ENCODE measurements at regions not wholly inside any gene's neighbourhood (a gene's known extent, or its start where the extent isn't known, plus 50 kb on each side); places are given as distances from the start of the nearest gene placed in this dataset.

- no peak for ATAC-seq
Measured at GRCh38 chrX:10288373-10288975, 131.7 kb downstream of the CLCN4 start.

DNA sequence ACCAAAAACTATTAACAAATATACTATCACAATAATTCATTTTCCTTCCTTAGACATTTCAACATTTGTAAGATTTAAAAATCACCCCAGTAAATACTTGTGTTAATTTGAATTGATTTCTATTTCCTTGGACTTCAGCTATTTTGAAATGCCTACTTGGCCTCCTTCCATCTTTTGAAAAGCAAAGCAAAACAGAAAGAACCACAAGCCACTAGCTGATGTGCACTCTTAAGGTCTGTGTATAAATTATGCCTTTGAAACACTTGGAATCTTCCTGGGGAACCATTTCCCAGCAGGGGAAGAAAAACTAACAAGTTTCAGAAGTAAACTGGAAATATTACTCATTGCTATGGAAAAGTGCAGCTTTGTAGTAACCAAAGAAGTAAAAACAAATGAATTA, 139.8 kb downstream of the CLCN4 start:
- ATAC-seq = no peak

GRCh38 chrX:10310511-10310910, 153.7 kb downstream of the CLCN4 start:
- ATAC-seq = no peak

GRCh38 chrX:10314530-10315104, 157.8 kb downstream of the CLCN4 start:
- no peak for ATAC-seq

GRCh38 chrX:10325611-10326010, 168.8 kb downstream of the CLCN4 start:
- ATAC-seq = no peak

DNA sequence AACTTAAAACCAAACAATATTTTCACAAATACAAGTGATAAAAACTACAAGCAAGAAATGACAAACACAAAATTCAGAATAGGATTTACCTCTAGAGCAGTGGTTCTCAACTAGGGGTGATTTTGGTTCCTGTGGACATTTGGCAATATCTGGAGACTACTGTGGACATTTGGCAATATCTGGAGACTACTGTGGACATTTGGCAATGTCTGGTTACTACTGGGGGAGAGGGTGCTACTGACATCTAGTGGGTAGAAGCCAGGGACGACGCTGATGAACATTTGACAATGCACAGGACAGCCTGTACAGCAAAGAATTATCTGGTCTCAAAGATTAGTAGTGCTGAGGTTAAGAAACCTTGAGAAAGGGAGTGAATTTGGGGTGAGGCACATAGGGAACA, 169.8 kb downstream of the CLCN4 start:
- ATAC-seq = no peak

- no peak for ATAC-seq
Measured at GRCh38 chrX:10327651-10328050, 170.9 kb downstream of the CLCN4 start.

- ATAC-seq = no peak
Measured at GRCh38 chrX:10329984-10330383, 173.2 kb downstream of the CLCN4 start.

GRCh38 chrX:10341309-10341708, 184.5 kb downstream of the CLCN4 start:
- no peak for ATAC-seq

DNA sequence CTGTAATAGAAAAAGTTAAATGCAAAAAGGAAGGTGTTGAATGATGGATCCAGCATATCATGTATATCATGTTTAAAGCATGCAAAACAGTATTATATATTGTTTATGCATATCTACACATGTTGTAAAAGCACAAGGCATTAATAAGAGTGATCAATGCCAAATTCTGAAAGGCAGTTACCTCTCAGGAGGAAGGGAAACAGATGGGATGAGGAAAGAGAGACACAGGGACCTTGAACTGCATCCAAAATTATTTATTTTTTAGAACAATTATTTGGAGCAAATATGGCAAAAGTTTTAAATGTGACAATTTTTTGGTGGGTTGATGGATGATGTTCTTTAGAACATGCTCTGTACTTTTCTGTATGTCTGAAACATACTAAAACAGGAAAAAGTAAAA, 193.4 kb downstream of the CLCN4 start:
- no peak for ATAC-seq

GRCh38 chrX:10350981-10351380, 194.2 kb downstream of the CLCN4 start:
- ATAC-seq = no peak

DNA sequence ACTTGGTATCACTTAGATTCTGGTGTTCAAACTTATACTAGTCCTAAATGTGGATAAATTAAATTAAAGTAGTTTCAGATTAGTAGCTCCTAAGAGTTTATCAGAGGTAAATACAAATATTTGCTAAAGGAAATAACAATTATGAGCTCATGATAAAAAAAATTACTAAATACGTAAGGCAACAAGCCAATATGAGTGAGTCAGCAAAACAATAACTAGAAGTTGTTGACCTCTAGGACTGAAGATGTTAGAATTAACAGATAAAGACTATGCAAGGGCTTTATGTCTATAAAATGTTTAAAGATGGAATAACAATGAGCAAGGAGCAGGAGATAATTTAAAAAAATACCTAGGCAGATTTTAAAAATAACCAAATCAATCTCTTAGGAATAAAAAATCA, 195.8 kb downstream of the CLCN4 start:
- ATAC-seq = no peak

DNA sequence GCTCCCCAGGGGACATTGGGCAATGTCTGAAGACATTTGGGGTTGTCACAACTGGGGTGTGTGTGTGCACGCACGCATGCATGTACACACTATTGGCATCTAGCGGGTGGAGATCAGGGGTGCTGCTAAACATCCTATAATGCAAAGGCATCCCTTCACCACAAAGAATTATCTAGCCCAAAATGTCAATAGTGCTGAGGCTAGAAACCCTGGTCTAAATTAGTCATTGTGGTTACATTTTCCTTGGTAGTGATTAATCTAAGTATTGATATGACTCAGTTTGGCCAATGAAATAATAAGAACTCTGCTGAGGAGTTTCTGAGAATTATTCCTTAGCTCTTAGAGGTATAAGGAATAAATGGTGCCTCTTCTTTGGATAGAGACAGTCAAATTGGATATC, 200.2 kb downstream of the CLCN4 start:
- ATAC-seq = peak in 1 of 2 donors; percentile 20

GRCh38 chrX:10358958-10359357, 202.2 kb downstream of the CLCN4 start:
- no peak for ATAC-seq

DNA sequence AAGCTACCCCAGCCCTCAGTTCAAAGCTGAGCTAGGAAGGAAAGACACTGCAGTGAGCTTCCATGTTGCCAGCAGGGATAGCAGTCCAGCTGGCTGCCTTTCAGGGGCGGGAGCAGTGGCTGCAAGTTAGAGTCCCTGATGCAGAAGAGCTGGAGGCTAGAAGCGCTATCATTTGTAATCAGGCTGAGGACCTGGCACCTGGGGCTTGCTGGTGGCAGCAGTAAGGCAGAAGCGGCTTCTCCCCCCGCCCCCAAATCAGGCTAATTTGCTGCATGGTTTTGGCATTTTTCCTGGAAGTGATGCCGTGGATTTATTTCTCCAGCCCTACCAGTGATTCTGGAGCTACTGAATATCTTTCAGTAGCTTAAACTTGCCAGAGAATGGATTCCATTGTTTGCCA, 203.3 kb downstream of the CLCN4 start:
- ATAC-seq = no peak

DNA sequence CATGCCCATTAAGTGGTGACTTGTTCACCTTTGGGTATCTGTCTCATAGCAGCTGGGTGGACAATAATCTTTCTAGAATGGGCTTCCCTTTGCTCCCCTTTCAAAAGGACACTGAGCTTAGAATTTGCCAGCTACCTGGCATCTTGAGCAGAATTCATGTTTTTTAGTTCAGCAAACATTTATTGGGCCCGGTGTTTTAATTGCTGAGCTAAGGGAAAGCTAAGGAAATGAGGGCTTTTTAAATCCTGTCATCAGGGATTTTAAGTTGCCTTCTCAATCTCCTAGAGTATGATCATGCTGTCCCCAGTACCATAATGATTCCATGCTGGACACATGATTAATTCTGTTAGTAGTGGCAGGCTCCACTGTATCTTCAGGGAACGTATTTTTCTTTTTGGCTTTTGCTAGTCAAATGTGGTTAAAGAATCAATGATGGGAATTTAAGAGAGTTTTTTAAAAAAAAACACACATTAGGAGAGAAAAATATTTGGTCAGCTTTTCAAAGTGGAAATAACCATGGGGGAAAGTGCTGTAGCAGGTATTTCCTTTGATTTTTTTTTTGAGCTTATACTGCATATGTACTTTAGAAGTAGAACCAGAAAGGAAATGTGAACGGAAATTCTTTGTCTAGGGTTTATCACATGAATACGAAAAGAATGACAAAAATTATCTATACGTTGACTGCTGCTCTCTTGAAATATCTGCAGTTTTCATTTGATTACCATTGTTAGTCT, 208.9 kb downstream of the CLCN4 start:
- no peak for ATAC-seq

DNA sequence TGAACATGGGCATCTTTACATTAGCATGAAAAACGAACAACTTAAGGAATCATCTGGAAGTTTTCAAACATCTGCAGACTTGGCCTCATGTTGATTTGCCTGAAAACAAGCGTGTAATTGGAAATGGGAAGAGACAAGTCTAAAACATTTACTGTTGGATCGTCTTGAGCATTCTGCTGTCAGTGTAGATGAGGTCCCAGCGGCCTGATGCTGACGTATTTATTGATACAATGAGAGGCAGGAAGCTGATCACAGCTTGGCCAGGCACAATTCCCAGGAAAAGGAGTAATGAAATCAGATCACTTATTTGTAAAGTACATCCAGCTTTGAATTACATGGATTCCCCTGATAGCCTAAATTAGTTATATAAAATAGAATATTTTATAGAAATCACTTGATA, 210.6 kb downstream of the CLCN4 start:
- no peak for ATAC-seq

GRCh38 chrX:10370976-10371375, 214.2 kb downstream of the CLCN4 start:
- no peak for ATAC-seq

GRCh38 chrX:10377427-10377826, 220.7 kb downstream of the CLCN4 start:
- no peak for ATAC-seq

- ATAC-seq = no peak
Measured at GRCh38 chrX:10379878-10380277, 223.1 kb downstream of the CLCN4 start.

- ATAC-seq = no peak
Measured at GRCh38 chrX:10380300-10380699, 223.5 kb downstream of the CLCN4 start.

- ATAC-seq = no peak
Measured at GRCh38 chrX:10381193-10381592, 224.4 kb downstream of the CLCN4 start.

GRCh38 chrX:10387011-10387410, 230.2 kb downstream of the CLCN4 start:
- ATAC-seq = no peak

DNA sequence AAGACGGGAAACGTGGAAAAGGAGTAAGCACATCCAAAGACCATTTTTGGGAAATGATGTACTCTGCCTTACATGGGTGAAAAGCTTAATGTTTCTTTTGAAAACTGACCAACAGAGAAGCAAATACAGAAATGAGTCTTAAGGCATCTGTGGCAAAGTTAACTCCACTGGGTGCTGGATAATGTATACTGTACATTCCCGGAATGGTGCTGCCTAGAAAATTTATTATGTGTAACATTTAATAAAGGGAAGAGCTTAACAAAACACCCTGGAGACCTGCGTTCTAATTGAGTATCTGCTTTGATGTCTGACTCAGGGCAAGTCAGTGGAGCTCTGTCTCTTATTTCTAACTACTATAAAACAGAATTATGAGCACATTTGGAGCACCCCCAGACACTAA, 230.2 kb downstream of the MID1 start:
- no peak for ATAC-seq

GRCh38 chrX:10393241-10393640, 227.1 kb downstream of the MID1 start:
- ATAC-seq = no peak
